ENCODE measurements at regions not wholly inside any gene's neighbourhood (a gene's known extent, or its start where the extent isn't known, plus 50 kb on each side); places are given as distances from the start of the nearest gene placed in this dataset.

GRCh38 chr12:11969437-11970154 lies 101.1 kb upstream of the BCL2L14 start:
- Histone ChIP-seq H3K27me3 (ENCODE audit: insufficient read depth, low read depth) (no peaks in the 10 kb centered on the region), H3K4me3 (IDR thresholded peaks at IDR 0.05; ENCODE audit: insufficient read depth, low read depth, low read length) (no peak overlapping the region), H3K4me1 (ENCODE audit: low read depth, poor library complexity, severe bottlenecking) (no peaks in the 10 kb centered on the region), H2AFZ (ENCODE audit: low read depth) (no peak overlapping the region), H3K4me2 (no peak overlapping the region), H3K27ac (no peak overlapping the region), H4K20me1 (ENCODE audit: insufficient read depth) (no peaks in the 10 kb centered on the region), H3K9ac (no peak overlapping the region), H3K36me3 (ENCODE audit: insufficient read depth) (no peaks in the 10 kb centered on the region), H3K79me2 (ENCODE audit: insufficient read depth, low read depth) (no peaks in the 10 kb centered on the region)
- no peak for TF ChIP-seq CTCF (conservative IDR thresholded peaks at IDR 0.05; ENCODE audit: low read depth, low read length)

- Histone ChIP-seq H3K36me3 (ENCODE audit: insufficient read depth) (no peaks in the 10 kb centered on the region), H4K20me1 (ENCODE audit: insufficient read depth) (no peaks in the 10 kb centered on the region), H3K4me2 (no peak overlapping the region), H3K79me2 (ENCODE audit: insufficient read depth, low read depth) (no peaks in the 10 kb centered on the region), H3K4me3 (IDR thresholded peaks at IDR 0.05; ENCODE audit: insufficient read depth, low read depth, low read length) (no peak overlapping the region), H3K27ac (no peak overlapping the region), H3K27me3 (ENCODE audit: insufficient read depth, low read depth) (no peaks in the 10 kb centered on the region), H3K9ac (no peak overlapping the region), H3K4me1 (ENCODE audit: low read depth, poor library complexity, severe bottlenecking) (no peaks in the 10 kb centered on the region), H2AFZ (ENCODE audit: low read depth) (no peak overlapping the region)
- no peak for TF ChIP-seq CTCF (conservative IDR thresholded peaks at IDR 0.05; ENCODE audit: low read depth, low read length)
Observed at GRCh38 chr12:11970155-11970520, 100.6 kb upstream of the BCL2L14 start.

- no peaks in the 10 kb centered on the region for H3K27me3 ChIP-seq (ENCODE audit: insufficient read depth, low read depth)
- no peak overlapping the region for H3K27ac ChIP-seq
- no peaks in the 10 kb centered on the region for H3K36me3 ChIP-seq (ENCODE audit: insufficient read depth)
- H2AFZ ChIP-seq (ENCODE audit: low read depth) = no peak overlapping the region
- no peaks in the 10 kb centered on the region for H3K79me2 ChIP-seq (ENCODE audit: insufficient read depth, low read depth)
- H4K20me1 ChIP-seq (ENCODE audit: insufficient read depth) = no peaks in the 10 kb centered on the region
- H3K4me3 ChIP-seq (IDR thresholded peaks at IDR 0.05; ENCODE audit: insufficient read depth, low read depth, low read length) = no peak overlapping the region
- H3K4me2 ChIP-seq = no peak overlapping the region
- TF ChIP-seq CTCF (conservative IDR thresholded peaks at IDR 0.05; ENCODE audit: low read depth, low read length) = no peak
- H3K4me1 ChIP-seq (ENCODE audit: low read depth, poor library complexity, severe bottlenecking) = no peaks in the 10 kb centered on the region
- no peak overlapping the region for H3K9ac ChIP-seq
Observed at GRCh38 chr12:11973396-11973795, 97.3 kb upstream of the BCL2L14 start.

- no peaks in the 10 kb centered on the region for H3K36me3 ChIP-seq (ENCODE audit: insufficient read depth)
- no peak overlapping the region for H3K9ac ChIP-seq
- H3K4me2 ChIP-seq = no peak overlapping the region
- TF ChIP-seq CTCF (conservative IDR thresholded peaks at IDR 0.05; ENCODE audit: low read depth, low read length) = no peak
- H2AFZ ChIP-seq (ENCODE audit: low read depth) = no peak overlapping the region
- H4K20me1 ChIP-seq (ENCODE audit: insufficient read depth) = no peaks in the 10 kb centered on the region
- H3K4me3 ChIP-seq (IDR thresholded peaks at IDR 0.05; ENCODE audit: insufficient read depth, low read depth, low read length) = no peak overlapping the region
- H3K27me3 ChIP-seq (ENCODE audit: insufficient read depth, low read depth) = no peaks in the 10 kb centered on the region
- H3K79me2 ChIP-seq (ENCODE audit: insufficient read depth, low read depth) = no peaks in the 10 kb centered on the region
- no peak overlapping the region for H3K27ac ChIP-seq
- peaks cover 5% of the 10 kb centered on the region for H3K4me1 ChIP-seq (ENCODE audit: low read depth, poor library complexity, severe bottlenecking)
Observed at GRCh38 chr12:11976005-11976404, 94.7 kb upstream of the BCL2L14 start.
